SK-N-SH (cell line): ENCODE measurements at regions not wholly inside any gene's neighbourhood (a gene's known extent, or its start where the extent isn't known, plus 50 kb on each side); places are given as distances from the start of the nearest gene placed in this dataset.

Experiments
- CTCF ChIA-PET: fragments of 300-600, 350-600 bp; formaldehyde crosslinking; extraction: SDS; loops from one replicate; lab custom pipeline; 2021; lab: Yijun Ruan, JAX
- POLR2A ChIA-PET: fragments of 350-600 bp; sonication (Branson Sonifier 250); formaldehyde crosslinking; extraction: SDS; loops from one replicate; lab custom pipeline; 2020; ENCODE audit warnings: antibody characterized with exemption, inconsistent platforms; lab: Yijun Ruan, JAX
- DNase-seq: peaks from one replicate; pipeline ENCODE4 v3.0.0; 2012
- H2AFZ ChIP-seq: fragments of 200-600 bp; sonication (generic); 2 replicates; pipeline ENCODE4 v1.8.1; 2016; ENCODE audit warnings: antibody characterized with exemption, mild to moderate bottlenecking, low read depth
- H3F3A ChIP-seq: fragments of 200-600 bp; sonication (generic); replicated peaks from 2 replicates; pipeline ENCODE3; 2016; ENCODE audit warnings: antibody characterized with exemption, mild to moderate bottlenecking; ENCODE audit not compliant: insufficient read depth
- H3K27ac ChIP-seq, 2 experiments: fragments of 200-500 bp in 1 of 2; fragments of 200-600 bp in 1 of 2; sonication (Bioruptor generic) in 1 of 2; sonication (generic), shearing (Covaris generic) in 1 of 2; 2 replicates each; pipeline versions ENCODE4 v1.5.1 to v1.6.1; 2014 to 2016; ENCODE audit warnings: low read depth in 2 of 2, inconsistent platforms in 1 of 2, low read length in 1 of 2, mild to moderate bottlenecking in 1 of 2, mixed read lengths in 1 of 2
- H3K27me3 ChIP-seq: fragments of 200-600 bp; sonication (generic), shearing (Covaris generic); 2 replicates; pipeline ENCODE4 v1.6.1; 2016; ENCODE audit warnings: mixed run types; ENCODE audit not compliant: insufficient read depth
- H3K36me3 ChIP-seq, 2 experiments: fragments of 200-500 bp in 1 of 2; fragments of 200-600 bp in 1 of 2; sonication (Bioruptor generic) in 1 of 2; sonication (generic) in 1 of 2; replicated peaks in 1 of 2; 2 replicates each; pipeline versions ENCODE3 to v1.5.1; 2014 to 2016; ENCODE audit warnings: low read length in 1 of 2, mild to moderate bottlenecking in 1 of 2; ENCODE audit not compliant: insufficient read depth in 2 of 2, control insufficient read depth in 1 of 2
- H3K4me1 ChIP-seq, 2 experiments: fragments of 200-500 bp in 1 of 2; fragments of 200-600 bp in 1 of 2; sonication (Bioruptor generic) in 1 of 2; sonication (generic), shearing (Covaris generic) in 1 of 2; 2 replicates each; pipeline versions ENCODE4 v1.5.1 to v1.6.1; 2014 to 2016; ENCODE audit warnings: low read depth in 1 of 2, low read length in 1 of 2, mixed run types in 1 of 2; ENCODE audit not compliant: insufficient read depth in 2 of 2, control insufficient read depth in 1 of 2
- H3K4me2 ChIP-seq: fragments of 200-600 bp; sonication (generic), shearing (Covaris generic); 2 replicates; pipeline ENCODE4 v1.6.1; 2017; ENCODE audit warnings: mixed run types
- H3K4me3 ChIP-seq, 2 experiments: fragments of 200-500 bp in 1 of 2; fragments of 200-600 bp in 1 of 2; sonication (Bioruptor generic) in 1 of 2; sonication (generic), shearing (Covaris generic) in 1 of 2; 2 replicates each; pipeline versions ENCODE4 v1.5.1 to v1.8.1; 2014 to 2016; ENCODE audit warnings: low read depth in 2 of 2, inconsistent platforms in 1 of 2, low read length in 1 of 2, mild to moderate bottlenecking in 1 of 2, mixed read lengths in 1 of 2, moderate library complexity in 1 of 2
- H3K79me2 ChIP-seq: fragments of 200-600 bp; sonication (generic); 2 replicates; pipeline ENCODE4 v1.8.1; 2017; ENCODE audit warnings: mild to moderate bottlenecking; ENCODE audit not compliant: insufficient read depth
- H3K9ac ChIP-seq: fragments of 200-600 bp; sonication (generic); 2 replicates; pipeline ENCODE4 v1.6.1; 2017; ENCODE audit warnings: mixed run types
- H3K9me2 ChIP-seq: fragments of 200-600 bp; sonication (generic); 2 replicates; pipeline ENCODE4 v1.6.1; 2017; ENCODE audit warnings: mixed run types
- H3K9me3 ChIP-seq: fragments of 200-600 bp; sonication (generic); 2 replicates; pipeline ENCODE4 v1.6.1; 2017; ENCODE audit warnings: mixed run types, mild to moderate bottlenecking, moderate library complexity
- H4K20me1 ChIP-seq: fragments of 200-600 bp; sonication (generic); 2 replicates; pipeline ENCODE4 v1.6.1; 2017; ENCODE audit warnings: mild to moderate bottlenecking, mixed run types; ENCODE audit not compliant: insufficient read depth
- CHD2 ChIP-seq: fragments of 150-350 bp; IDR thresholded peaks from 2 replicates; pipeline ENCODE4 v1.6.1; 2018; ENCODE audit warnings: low read length; ENCODE audit not compliant: partially characterized antibody
- ELF1 ChIP-seq: IDR thresholded peaks from 2 replicates; pipeline ENCODE4 v1.4.0; 2012
- EZH2phosphoT487 ChIP-seq: fragments of 200-600 bp; sonication (generic); IDR thresholded peaks from 2 replicates; pipeline ENCODE4 v1.6.1; 2017; ENCODE audit warnings: low read depth, mixed run types, mild to moderate bottlenecking, antibody characterized with exemption, moderate library complexity, borderline replicate concordance
- FOXJ3 ChIP-seq: sonication (generic); formaldehyde crosslinking; IDR thresholded peaks from 2 replicates; pipeline ENCODE4 v1.5.1; 2020; ENCODE audit warnings: mild to moderate bottlenecking, missing genetic modification reagents
- FOXM1 ChIP-seq: IDR thresholded peaks from 2 replicates; pipeline ENCODE4 v1.4.0; 2012; ENCODE audit warnings: low read depth, mild to moderate bottlenecking
- GABPA ChIP-seq: IDR thresholded peaks from 2 replicates; pipeline ENCODE4 v1.4.0; 2012; ENCODE audit warnings: low read depth, mild to moderate bottlenecking
- GATA2 ChIP-seq: sonication (generic); formaldehyde crosslinking; IDR thresholded peaks from 2 replicates; pipeline ENCODE4 v1.5.0; 2020; ENCODE audit warnings: mild to moderate bottlenecking, missing genetic modification reagents
- MEF2A ChIP-seq: IDR thresholded peaks from 2 replicates; pipeline ENCODE4 v1.4.0; 2012; ENCODE audit warnings: low read depth, borderline replicate concordance
- NFIC ChIP-seq: IDR thresholded peaks from 2 replicates; pipeline ENCODE4 v1.4.0; 2012; ENCODE audit warnings: borderline replicate concordance
- NRF1 ChIP-seq: IDR thresholded peaks from 2 replicates; pipeline ENCODE4 v1.6.1; 2012; ENCODE audit warnings: low read depth, mild to moderate bottlenecking, low read length
- POLR2AphosphoS5 ChIP-seq: IDR thresholded peaks from 2 replicates; pipeline ENCODE4 v1.6.1; 2012; ENCODE audit warnings: low read depth, low read length
- RAD21 ChIP-seq: IDR thresholded peaks from 2 replicates; pipeline ENCODE4 v1.6.1; 2012; ENCODE audit warnings: mild to moderate bottlenecking, low read length
- RFX5 ChIP-seq: IDR thresholded peaks from 2 replicates; pipeline ENCODE4 v1.6.1; 2012; ENCODE audit warnings: mild to moderate bottlenecking, improper control_type of control experiment, low read length
- RXRA ChIP-seq: IDR thresholded peaks from 2 replicates; pipeline ENCODE4 v1.4.0; 2012; ENCODE audit warnings: low read depth, mild to moderate bottlenecking, borderline replicate concordance
- SMC3 ChIP-seq: IDR thresholded peaks from 2 replicates; pipeline ENCODE4 v1.6.1; 2012; ENCODE audit warnings: low read depth, low read length, improper control_type of control experiment
- TAF1 ChIP-seq: IDR thresholded peaks from 2 replicates; pipeline ENCODE4 v1.6.1; 2012; ENCODE audit warnings: low read depth, mild to moderate bottlenecking, low read length, moderate library complexity, borderline replicate concordance
- TCF12 ChIP-seq: IDR thresholded peaks from 2 replicates; pipeline ENCODE4 v1.4.0; 2012
- TEAD4 ChIP-seq: IDR thresholded peaks from 2 replicates; pipeline ENCODE4 v1.4.0; 2012; ENCODE audit warnings: mild to moderate bottlenecking, borderline replicate concordance; ENCODE audit not compliant: insufficient read depth
- WGBS: methylation state at CpG from one replicate; pipeline ENCODE4 v1.1.6; 2017; ENCODE audit warnings: low lambda C conversion rate; 5-methylcytosine and 5-hydroxymethylcytosine counted together
- TF ChIP-seq, protein P1 (sequence below): fragments of 150-350 bp; IDR thresholded peaks from 2 replicates; pipeline ENCODE4 v1.6.1; 2017; ENCODE audit warnings: antibody characterized with exemption, low read length, low read depth, borderline replicate concordance
- TF ChIP-seq, protein P2 (sequence below): fragments of 200-600 bp; sonication (generic); IDR thresholded peaks from 2 replicates; pipeline ENCODE4 v1.6.1; 2017; ENCODE audit warnings: antibody characterized with exemption, mild to moderate bottlenecking, moderate library complexity
- TF ChIP-seq, protein P3 (sequence below): IDR thresholded peaks from 2 replicates; pipeline ENCODE4 v1.4.0; 2012; ENCODE audit warnings: low read depth, borderline replicate concordance
- TF ChIP-seq, protein P4 (sequence below): IDR thresholded peaks from 2 replicates; pipeline ENCODE4 v1.4.0; 2012; ENCODE audit warnings: low read depth

DNA sequence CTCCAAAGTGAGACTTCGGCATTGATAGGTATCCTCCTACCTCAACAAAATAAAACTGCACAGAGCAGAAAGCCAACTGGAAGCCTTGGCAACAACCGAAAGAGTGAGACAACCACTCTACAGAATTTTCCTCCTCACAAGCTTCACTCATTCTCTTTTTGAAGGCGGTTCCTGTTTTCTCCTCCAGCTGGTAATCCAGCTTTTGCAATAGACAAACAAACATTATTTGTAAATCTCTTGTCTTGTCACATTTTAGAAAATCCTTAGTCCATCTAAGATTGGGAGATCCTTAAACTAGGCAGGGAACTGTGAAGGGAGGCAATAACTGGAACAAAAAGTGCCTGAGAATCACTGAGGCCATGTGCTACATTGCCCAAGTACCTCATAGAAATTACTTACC, 332.4 kb downstream of the BCL11A start:
- TF ChIP-seq GABPA (no peak), RAD21 (no peak), TEAD4 (no peak), GATA2 (CRISPR knock-in tag) (no peak), SMC3 (no peak), TCF12 (no peak), NFIC (no peak), POLR2AphosphoS5 (no peak), RXRA (no peak), EZH2phosphoT487 (no peak), NRF1 (no peak)
- TF ChIP-seq, protein P1, sequence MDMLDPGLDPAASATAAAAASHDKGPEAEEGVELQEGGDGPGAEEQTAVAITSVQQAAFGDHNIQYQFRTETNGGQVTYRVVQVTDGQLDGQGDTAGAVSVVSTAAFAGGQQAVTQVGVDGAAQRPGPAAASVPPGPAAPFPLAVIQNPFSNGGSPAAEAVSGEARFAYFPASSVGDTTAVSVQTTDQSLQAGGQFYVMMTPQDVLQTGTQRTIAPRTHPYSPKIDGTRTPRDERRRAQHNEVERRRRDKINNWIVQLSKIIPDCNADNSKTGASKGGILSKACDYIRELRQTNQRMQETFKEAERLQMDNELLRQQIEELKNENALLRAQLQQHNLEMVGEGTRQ: no peak
- TF ChIP-seq, protein P2, sequence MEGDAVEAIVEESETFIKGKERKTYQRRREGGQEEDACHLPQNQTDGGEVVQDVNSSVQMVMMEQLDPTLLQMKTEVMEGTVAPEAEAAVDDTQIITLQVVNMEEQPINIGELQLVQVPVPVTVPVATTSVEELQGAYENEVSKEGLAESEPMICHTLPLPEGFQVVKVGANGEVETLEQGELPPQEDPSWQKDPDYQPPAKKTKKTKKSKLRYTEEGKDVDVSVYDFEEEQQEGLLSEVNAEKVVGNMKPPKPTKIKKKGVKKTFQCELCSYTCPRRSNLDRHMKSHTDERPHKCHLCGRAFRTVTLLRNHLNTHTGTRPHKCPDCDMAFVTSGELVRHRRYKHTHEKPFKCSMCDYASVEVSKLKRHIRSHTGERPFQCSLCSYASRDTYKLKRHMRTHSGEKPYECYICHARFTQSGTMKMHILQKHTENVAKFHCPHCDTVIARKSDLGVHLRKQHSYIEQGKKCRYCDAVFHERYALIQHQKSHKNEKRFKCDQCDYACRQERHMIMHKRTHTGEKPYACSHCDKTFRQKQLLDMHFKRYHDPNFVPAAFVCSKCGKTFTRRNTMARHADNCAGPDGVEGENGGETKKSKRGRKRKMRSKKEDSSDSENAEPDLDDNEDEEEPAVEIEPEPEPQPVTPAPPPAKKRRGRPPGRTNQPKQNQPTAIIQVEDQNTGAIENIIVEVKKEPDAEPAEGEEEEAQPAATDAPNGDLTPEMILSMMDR: no peak
- TF ChIP-seq, protein P3, sequence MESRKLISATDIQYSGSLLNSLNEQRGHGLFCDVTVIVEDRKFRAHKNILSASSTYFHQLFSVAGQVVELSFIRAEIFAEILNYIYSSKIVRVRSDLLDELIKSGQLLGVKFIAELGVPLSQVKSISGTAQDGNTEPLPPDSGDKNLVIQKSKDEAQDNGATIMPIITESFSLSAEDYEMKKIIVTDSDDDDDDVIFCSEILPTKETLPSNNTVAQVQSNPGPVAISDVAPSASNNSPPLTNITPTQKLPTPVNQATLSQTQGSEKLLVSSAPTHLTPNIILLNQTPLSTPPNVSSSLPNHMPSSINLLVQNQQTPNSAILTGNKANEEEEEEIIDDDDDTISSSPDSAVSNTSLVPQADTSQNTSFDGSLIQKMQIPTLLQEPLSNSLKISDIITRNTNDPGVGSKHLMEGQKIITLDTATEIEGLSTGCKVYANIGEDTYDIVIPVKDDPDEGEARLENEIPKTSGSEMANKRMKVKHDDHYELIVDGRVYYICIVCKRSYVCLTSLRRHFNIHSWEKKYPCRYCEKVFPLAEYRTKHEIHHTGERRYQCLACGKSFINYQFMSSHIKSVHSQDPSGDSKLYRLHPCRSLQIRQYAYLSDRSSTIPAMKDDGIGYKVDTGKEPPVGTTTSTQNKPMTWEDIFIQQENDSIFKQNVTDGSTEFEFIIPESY: no peak
- no peaks in the 10 kb centered on the region for H4K20me1 ChIP-seq
- no peak overlapping the region for H2AFZ ChIP-seq
- CTCF ChIA-PET: no interaction called here
- no peaks in the 10 kb centered on the region for H3F3A ChIP-seq
- no peak overlapping the region for H3K27ac ChIP-seq
- H3K36me3 ChIP-seq: no peaks in the 10 kb centered on the region
- no peak overlapping the region for H3K9ac ChIP-seq
- WGBS: 49% methylated on average over 3 of the region's 3 CpGs
- DNase-seq: no peak
- no peaks in the 10 kb centered on the region for H3K27me3 ChIP-seq
- H3K9me2 ChIP-seq: no peaks in the 10 kb centered on the region
- no peak overlapping the region for H3K4me3 ChIP-seq
- no peaks in the 10 kb centered on the region for H3K9me3 ChIP-seq
- POLR2A ChIA-PET: no interaction called here
- no peaks in the 10 kb centered on the region for H3K4me1 ChIP-seq
- no peak overlapping the region for H3K4me2 ChIP-seq
- no peaks in the 10 kb centered on the region for H3K79me2 ChIP-seq

DNA sequence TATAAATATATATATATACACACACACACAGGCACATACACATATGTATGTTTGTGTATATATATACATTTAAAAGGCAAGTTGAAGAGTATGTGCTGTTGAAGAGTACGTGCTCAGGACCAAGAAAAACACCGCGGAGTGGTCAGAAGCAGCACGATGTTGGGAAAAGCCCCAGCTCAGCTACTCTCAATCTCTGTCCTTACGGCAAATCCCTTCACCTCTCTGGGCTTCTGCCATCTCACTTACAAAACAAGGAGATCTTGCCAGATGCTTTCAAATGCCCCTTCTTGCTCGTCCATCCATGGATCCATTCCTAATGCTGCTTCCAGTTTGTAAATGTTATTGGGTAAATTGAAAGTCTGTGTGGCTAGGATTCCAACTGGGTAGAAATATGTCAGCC, 333.9 kb downstream of the BCL11A start:
- Histone ChIP-seq H3K9me2 (no peaks in the 10 kb centered on the region), H4K20me1 (no peaks in the 10 kb centered on the region), H3K36me3 (no peaks in the 10 kb centered on the region), H3K9me3 (no peaks in the 10 kb centered on the region), H3K4me3 (no peak overlapping the region), H3K27me3 (no peaks in the 10 kb centered on the region), H3K4me1 (no peaks in the 10 kb centered on the region), H3F3A (no peaks in the 10 kb centered on the region), H3K27ac (no peak overlapping the region), H2AFZ (no peak overlapping the region), H3K4me2 (no peak overlapping the region), H3K79me2 (no peaks in the 10 kb centered on the region), H3K9ac (no peak overlapping the region)
- no peak for DNase-seq
- WGBS: 54% methylated on average over 6 of the region's 6 CpGs
- ChIA-PET CTCF (no interaction called here), POLR2A (no interaction called here)
- TF ChIP-seq TCF12 (no peak), FOXJ3 (CRISPR knock-in tag) (no peak), FOXM1 (no peak), MEF2A (no peak), TEAD4 (no peak), RFX5 (no peak), CHD2 (no peak), TAF1 (no peak), ELF1 (no peak)
- TF ChIP-seq, protein P1: no peak
- TF ChIP-seq, protein P4, sequence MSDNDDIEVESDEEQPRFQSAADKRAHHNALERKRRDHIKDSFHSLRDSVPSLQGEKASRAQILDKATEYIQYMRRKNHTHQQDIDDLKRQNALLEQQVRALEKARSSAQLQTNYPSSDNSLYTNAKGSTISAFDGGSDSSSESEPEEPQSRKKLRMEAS: no peak
- TF ChIP-seq, protein P2: no peak
